HL-60 (cell line): ENCODE measurements at regions not wholly inside any gene's neighbourhood (a gene's known extent, or its start where the extent isn't known, plus 50 kb on each side); places are given as distances from the start of the nearest gene placed in this dataset.

ENCODE experiments used
- CTCF ChIP-seq: IDR thresholded peaks from one replicate; pipeline ENCODE4 v1.5.1; 2011; ENCODE audit warnings: low read length, control low read depth, inconsistent platforms; ENCODE audit not compliant: insufficient read depth
- POLR2AphosphoS5 ChIP-seq: IDR thresholded peaks from 2 replicates; pipeline ENCODE4 v1.6.1; 2012; ENCODE audit warnings: low read depth
- REST ChIP-seq: IDR thresholded peaks from 2 replicates; pipeline ENCODE4 v1.6.1; 2012; ENCODE audit warnings: low read depth; ENCODE audit not compliant: insufficient replicate concordance
- SPI1 ChIP-seq: IDR thresholded peaks from 2 replicates; pipeline ENCODE4 v1.6.1; 2012; ENCODE audit warnings: low read depth, mild to moderate bottlenecking, borderline replicate concordance

- TF ChIP-seq CTCF (no peak), SPI1 (no peak), POLR2AphosphoS5 (no peak), REST (no peak)
Measured at GRCh38 chr11:50246699-50247098, 214.0 kb downstream of the OR4C45 start.
